ENCODE measurements at regions not wholly inside any gene's neighbourhood (a gene's known extent, or its start where the extent isn't known, plus 50 kb on each side); places are given as distances from the start of the nearest gene placed in this dataset.
"Not testable (repeated sequence)": the region's sequence is repeated elsewhere in the genome, so short reads cannot be mapped to it uniquely, and the experiment has no call there.

- no peak for DNase-seq
Observed at GRCh38 chr3:26260139-26260538, 362.4 kb upstream of the LRRC3B start.

GRCh38 chr3:26264708-26265107 lies 357.9 kb upstream of the LRRC3B start:
- no peak for DNase-seq

- no peak for DNase-seq
Observed at GRCh38 chr3:26271848-26272247, 350.7 kb upstream of the LRRC3B start.

- no peak for DNase-seq
Observed at GRCh38 chr3:26273196-26273595, 349.4 kb upstream of the LRRC3B start.

- no peak for DNase-seq
Observed at GRCh38 chr3:26279091-26279490, 343.5 kb upstream of the LRRC3B start.

- no peak for DNase-seq
Observed at GRCh38 chr3:26280517-26280916, 342.1 kb upstream of the LRRC3B start.

GRCh38 chr3:26281284-26281985 lies 341.1 kb upstream of the LRRC3B start:
- no peak for DNase-seq

GRCh38 chr3:26284503-26284902 lies 338.1 kb upstream of the LRRC3B start:
- DNase-seq: not testable (repeated sequence)

- no peak for DNase-seq
Observed at GRCh38 chr3:26291840-26292239, 330.7 kb upstream of the LRRC3B start.

- DNase-seq: no peak
Observed at GRCh38 chr3:26292780-26293179, 329.8 kb upstream of the LRRC3B start.

- no peak for DNase-seq
Observed at GRCh38 chr3:26293329-26293844, 329.2 kb upstream of the LRRC3B start.

- DNase-seq: no peak
Observed at GRCh38 chr3:26307192-26307591, 315.4 kb upstream of the LRRC3B start.

GRCh38 chr3:26307787-26308186 lies 314.8 kb upstream of the LRRC3B start:
- DNase-seq: peak in 23 of 58 donors; percentile 0 to 61 (median 14)

GRCh38 chr3:26308454-26308853 lies 314.1 kb upstream of the LRRC3B start:
- DNase-seq: no peak

- DNase-seq: not testable (repeated sequence)
Observed at GRCh38 chr3:26309536-26309935, 313.0 kb upstream of the LRRC3B start.

- no peak for DNase-seq
Observed at GRCh38 chr3:26312816-26313215, 309.8 kb upstream of the LRRC3B start.

- DNase-seq: no peak
Observed at GRCh38 chr3:26316472-26316871, 306.1 kb upstream of the LRRC3B start.

GRCh38 chr3:26323741-26324140 lies 298.8 kb upstream of the LRRC3B start:
- not testable (repeated sequence) for DNase-seq

GRCh38 chr3:26340001-26340400 lies 282.6 kb upstream of the LRRC3B start:
- DNase-seq: no peak

GRCh38 chr3:26343647-26344046 lies 278.9 kb upstream of the LRRC3B start:
- no peak for DNase-seq

GRCh38 chr3:26345613-26346012 lies 277.0 kb upstream of the LRRC3B start:
- DNase-seq: no peak

GRCh38 chr3:26346497-26346896 lies 276.1 kb upstream of the LRRC3B start:
- DNase-seq: no peak

GRCh38 chr3:26347150-26347549 lies 275.4 kb upstream of the LRRC3B start:
- DNase-seq: no peak

GRCh38 chr3:26350853-26351252 lies 271.7 kb upstream of the LRRC3B start:
- DNase-seq: no peak

Measured in anterior cingulate cortex (tissue), 58 donors.